Activated B cell treated with CpG ODN at 0.5 μM for 24 hours (primary cell): ENCODE measurements at regions not wholly inside any gene's neighbourhood (a gene's known extent, or its start where the extent isn't known, plus 50 kb on each side); places are given as distances from the start of the nearest gene placed in this dataset.

ENCODE experiments used
- ATAC-seq: fragments of 200-7000 bp; cut with Tn5 transposase; one replicate; pipeline ENCODE4 v1.10.0; 2021; ENCODE audit warnings: low read depth, mild to moderate bottlenecking, moderate library complexity
- CTCF ChIA-PET: fragments of 350-600 bp; sonication (Branson Sonifier 250); formaldehyde crosslinking; loops from one replicate; lab custom pipeline; 2021; ENCODE audit warnings: antibody characterized with exemption; lab: Charles Lee
- POLR2A ChIA-PET: fragments of 350-600 bp; sonication (Branson Sonifier 250); formaldehyde crosslinking; loops from one replicate; lab custom pipeline; 2021; ENCODE audit warnings: antibody characterized with exemption; lab: Charles Lee
- DNase-seq: peaks from one replicate; pipeline ENCODE4 v3.0.0; 2022
- H3K27ac Mint-ChIP-seq: one replicate; pipeline ENCODE4 v1.8.0; 2020; ENCODE audit warnings: mixed read lengths
- H3K27me3 Mint-ChIP-seq: one replicate; pipeline ENCODE4 v1.8.0; 2021; ENCODE audit warnings: mixed read lengths
- H3K36me3 Mint-ChIP-seq: one replicate; pipeline ENCODE4 v1.8.0; 2021; ENCODE audit warnings: low read depth, mixed read lengths
- H3K4me1 Mint-ChIP-seq: one replicate; pipeline ENCODE4 v1.8.0; 2021; ENCODE audit warnings: mixed read lengths
- H3K4me3 Mint-ChIP-seq: one replicate; pipeline ENCODE4 v1.8.0; 2020; ENCODE audit warnings: mild to moderate bottlenecking, mixed read lengths
- H3K9me3 Mint-ChIP-seq: one replicate; pipeline ENCODE4 v1.8.0; 2020; ENCODE audit warnings: mixed read lengths
- intact Hi-C: fragments of 100-400 bp; cut with micrococcal nuclease; formaldehyde crosslinking; loops from one replicate; pipeline ENCODE4 v1.15.1; 2024
- TF ChIP-seq, protein P1 (sequence below): fragments of 200-600 bp; IDR thresholded peaks from one replicate; pipeline ENCODE4 v1.8.0; 2022; ENCODE audit warnings: antibody characterized with exemption, mild to moderate bottlenecking

GRCh38 chr12:89173096-89173495 lies 179.2 kb downstream of the DUSP6 start:
- ChIA-PET CTCF (no interaction called here), POLR2A (no interaction called here)
- DNase-seq, result no peak
- no peak for ATAC-seq
- no peaks in the 10 kb centered on the region for H3K27me3 Mint-ChIP-seq
- H3K36me3 Mint-ChIP-seq, result no peaks in the 10 kb centered on the region
- TF ChIP-seq, protein P1, sequence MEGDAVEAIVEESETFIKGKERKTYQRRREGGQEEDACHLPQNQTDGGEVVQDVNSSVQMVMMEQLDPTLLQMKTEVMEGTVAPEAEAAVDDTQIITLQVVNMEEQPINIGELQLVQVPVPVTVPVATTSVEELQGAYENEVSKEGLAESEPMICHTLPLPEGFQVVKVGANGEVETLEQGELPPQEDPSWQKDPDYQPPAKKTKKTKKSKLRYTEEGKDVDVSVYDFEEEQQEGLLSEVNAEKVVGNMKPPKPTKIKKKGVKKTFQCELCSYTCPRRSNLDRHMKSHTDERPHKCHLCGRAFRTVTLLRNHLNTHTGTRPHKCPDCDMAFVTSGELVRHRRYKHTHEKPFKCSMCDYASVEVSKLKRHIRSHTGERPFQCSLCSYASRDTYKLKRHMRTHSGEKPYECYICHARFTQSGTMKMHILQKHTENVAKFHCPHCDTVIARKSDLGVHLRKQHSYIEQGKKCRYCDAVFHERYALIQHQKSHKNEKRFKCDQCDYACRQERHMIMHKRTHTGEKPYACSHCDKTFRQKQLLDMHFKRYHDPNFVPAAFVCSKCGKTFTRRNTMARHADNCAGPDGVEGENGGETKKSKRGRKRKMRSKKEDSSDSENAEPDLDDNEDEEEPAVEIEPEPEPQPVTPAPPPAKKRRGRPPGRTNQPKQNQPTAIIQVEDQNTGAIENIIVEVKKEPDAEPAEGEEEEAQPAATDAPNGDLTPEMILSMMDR, result no peak
- H3K27ac Mint-ChIP-seq, result no peak overlapping the region
- H3K4me3 Mint-ChIP-seq, result no peak overlapping the region
- intact Hi-C loops, result no loop called here
- peaks cover 14% of the 10 kb centered on the region for H3K4me1 Mint-ChIP-seq
- peaks cover 11% of the 10 kb centered on the region for H3K9me3 Mint-ChIP-seq

DNA sequence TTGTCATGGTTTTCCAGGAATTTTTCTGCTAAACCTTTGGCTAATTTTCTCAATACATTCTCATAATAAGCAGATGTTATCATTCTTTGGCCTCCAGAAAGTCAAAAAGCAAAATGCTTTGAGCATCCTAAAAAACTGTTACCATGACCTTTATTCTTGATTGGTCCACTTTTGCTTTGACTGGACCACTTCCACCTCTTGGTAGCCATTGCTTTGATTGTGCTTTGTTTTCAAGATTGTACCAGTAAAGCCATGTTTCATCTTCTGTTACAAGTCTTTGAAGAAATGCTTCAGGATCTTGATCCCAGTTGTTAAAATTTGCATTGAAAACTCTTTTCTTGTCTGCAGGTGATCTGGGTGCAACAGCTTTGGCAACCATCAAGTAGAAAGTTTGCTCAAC lies 180.1 kb downstream of the DUSP6 start:
- no peaks in the 10 kb centered on the region for H3K36me3 Mint-ChIP-seq
- TF ChIP-seq, protein P1, result no peak
- H3K27ac Mint-ChIP-seq, result no peak overlapping the region
- H3K4me3 Mint-ChIP-seq, result no peak overlapping the region
- POLR2A ChIA-PET, result no interaction called here
- no peaks in the 10 kb centered on the region for H3K27me3 Mint-ChIP-seq
- intact Hi-C loops, result no loop called here
- H3K9me3 Mint-ChIP-seq, result peaks cover 11% of the 10 kb centered on the region
- H3K4me1 Mint-ChIP-seq, result peaks cover 20% of the 10 kb centered on the region
- ATAC-seq (no peak), DNase-seq (no peak)
- CTCF ChIA-PET, result no interaction called here

DNA sequence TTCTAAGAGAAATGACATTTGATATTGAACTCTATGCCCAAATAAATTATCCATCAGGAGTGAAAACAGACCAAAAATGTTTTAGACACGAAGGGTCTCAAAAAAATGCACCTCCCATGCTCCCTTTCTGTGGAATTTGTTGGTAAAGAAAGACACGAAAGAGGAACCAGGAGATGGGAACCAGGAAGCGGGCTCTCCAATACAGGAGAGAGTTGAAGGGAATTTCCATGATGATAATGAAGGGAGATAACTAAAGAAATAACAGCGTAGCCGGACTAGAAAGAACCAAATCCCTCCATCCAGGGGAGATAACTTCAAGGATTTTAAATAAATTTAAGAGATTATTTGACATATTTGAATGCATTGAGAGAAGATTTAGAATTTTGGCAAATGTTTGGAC lies 183.0 kb downstream of the DUSP6 start:
- POLR2A ChIA-PET, result no interaction called here
- intact Hi-C loops, result loop anchor here (5.0 to 10.0 kb wide), 3 partner anchors 122 to 1135 kb away; a partner anchor contains a TSS
- no peaks in the 10 kb centered on the region for H3K27me3 Mint-ChIP-seq

GRCh38 chr12:89167986-89168385 lies 184.3 kb downstream of the DUSP6 start:
- Mint-ChIP-seq H3K4me3 (no peak overlapping the region), H3K36me3 (no peaks in the 10 kb centered on the region), H3K4me1 (peaks cover 37% of the 10 kb centered on the region), H3K9me3 (peaks cover 10% of the 10 kb centered on the region), H3K27ac (no peak overlapping the region), H3K27me3 (no peaks in the 10 kb centered on the region)
- ChIA-PET CTCF (no interaction called here), POLR2A (no interaction called here)
- TF ChIP-seq, protein P1, result no peak
- intact Hi-C loops, result loop anchor here (2.0 to 10.0 kb wide), 5 partner anchors 121 to 1133 kb away; partner anchors contain the start of gene GALNT4
- DNase-seq, result no peak
- ATAC-seq, result no peak

More for the DNA sequence above, 183.0 kb downstream of the DUSP6 start:
- DNase-seq (no peak), ATAC-seq (no peak)
- TF ChIP-seq, protein P1, result no peak
- Mint-ChIP-seq H3K4me3 (no peak overlapping the region), H3K4me1 (peaks cover 39% of the 10 kb centered on the region), H3K27ac (no peak overlapping the region), H3K9me3 (peaks cover 11% of the 10 kb centered on the region), H3K36me3 (no peaks in the 10 kb centered on the region)
- CTCF ChIA-PET, result no interaction called here

- ChIA-PET POLR2A (interaction anchor here (0.8 to 0.9 kb wide), 2 partner anchors 185 to 358 kb away, joined by 3 read pairs; partner anchors contain the start of gene GALNT4), CTCF (no interaction called here)
- Mint-ChIP-seq H3K36me3 (no peaks in the 10 kb centered on the region), H3K27me3 (no peaks in the 10 kb centered on the region), H3K9me3 (no peaks in the 10 kb centered on the region), H3K4me3 (peak overlapping the region; percentile 25), H3K4me1 (peaks cover 37% of the 10 kb centered on the region), H3K27ac (peak overlapping the region; percentile 82)
- ATAC-seq, result peak; percentile 79
- DNase-seq, result no peak
- TF ChIP-seq, protein P1, result no peak
- intact Hi-C loops, result loop anchor here (1.0 to 10.0 kb wide), 7 partner anchors 119 to 1132 kb away; partner anchors contain the start of genes DUSP6 and GALNT4
Measured at GRCh38 chr12:89166525-89166934, 185.8 kb downstream of the DUSP6 start.
